ENCODE measurements at regions not wholly inside any gene's neighbourhood (a gene's known extent, or its start where the extent isn't known, plus 50 kb on each side); places are given as distances from the start of the nearest gene placed in this dataset.
A peak's percentile ranks its signal among the peaks of the same experiment; 100 is the strongest.
"Not testable (repeated sequence)": the region's sequence is repeated elsewhere in the genome, so short reads cannot be mapped to it uniquely, and the experiment has no call there.

- DNase-seq (ENCODE audit: low spot score) = no peak
Observed at GRCh38 chr10:23648618-23649017, 209.7 kb downstream of the OTUD1 start.

GRCh38 chr10:23656735-23657134 is 217.9 kb downstream of the OTUD1 start:
- no peak for DNase-seq (ENCODE audit: low spot score)

- no peak for DNase-seq (ENCODE audit: low spot score)
Observed at GRCh38 chr10:23657677-23658076, 218.8 kb downstream of the OTUD1 start.

GRCh38 chr10:23671866-23672265 is 233.0 kb downstream of the OTUD1 start:
- not testable (repeated sequence) for DNase-seq (ENCODE audit: low spot score)

- DNase-seq (ENCODE audit: low spot score) = no peak
Observed at GRCh38 chr10:23675585-23675984, 236.7 kb downstream of the OTUD1 start.

GRCh38 chr10:23676296-23676695 is 237.4 kb downstream of the OTUD1 start:
- DNase-seq (ENCODE audit: low spot score) = no peak

- DNase-seq (ENCODE audit: low spot score) = no peak
Observed at GRCh38 chr10:23686722-23687121, 247.8 kb downstream of the OTUD1 start.

GRCh38 chr10:23692736-23693135 is 253.9 kb downstream of the OTUD1 start:
- DNase-seq (ENCODE audit: low spot score) = no peak

- DNase-seq (ENCODE audit: low spot score) = no peak
Observed at GRCh38 chr10:23693501-23693901, 254.6 kb downstream of the OTUD1 start.

GRCh38 chr10:23693925-23694324 is 255.1 kb downstream of the OTUD1 start:
- no peak for DNase-seq (ENCODE audit: low spot score)

- DNase-seq (ENCODE audit: low spot score) = no peak
Observed at GRCh38 chr10:23694446-23694920, 255.6 kb downstream of the OTUD1 start.

- no peak for DNase-seq (ENCODE audit: low spot score)
Observed at GRCh38 chr10:23694921-23695824, 256.3 kb downstream of the OTUD1 start.

- DNase-seq (ENCODE audit: low spot score) = no peak
Observed at GRCh38 chr10:23695825-23696420, 257.0 kb downstream of the OTUD1 start.

- DNase-seq (ENCODE audit: low spot score) = no peak
Observed at GRCh38 chr10:23696476-23696875, 257.6 kb downstream of the OTUD1 start.

GRCh38 chr10:23702977-23703414 is 264.1 kb downstream of the OTUD1 start:
- DNase-seq (ENCODE audit: low spot score) = peak; percentile 26

GRCh38 chr10:23715363-23715762 is 276.5 kb downstream of the OTUD1 start:
- DNase-seq (ENCODE audit: low spot score) = no peak

- no peak for DNase-seq (ENCODE audit: low spot score)
Observed at GRCh38 chr10:23717913-23718312, 279.0 kb downstream of the OTUD1 start.

GRCh38 chr10:23718946-23719345 is 280.1 kb downstream of the OTUD1 start:
- no peak for DNase-seq (ENCODE audit: low spot score)

- no peak for DNase-seq (ENCODE audit: low spot score)
Observed at GRCh38 chr10:23723796-23724195, 284.9 kb downstream of the OTUD1 start.

- DNase-seq (ENCODE audit: low spot score) = no peak
Observed at GRCh38 chr10:23725548-23725947, 286.7 kb downstream of the OTUD1 start.

GRCh38 chr10:23742368-23742767 is 303.5 kb downstream of the OTUD1 start:
- no peak for DNase-seq (ENCODE audit: low spot score)

- no peak for DNase-seq (ENCODE audit: low spot score)
Observed at GRCh38 chr10:23742807-23743206, 303.9 kb downstream of the OTUD1 start.

- DNase-seq (ENCODE audit: low spot score) = no peak
Observed at GRCh38 chr10:23754179-23754578, 315.3 kb downstream of the OTUD1 start.

All from CD4-positive, alpha-beta T cell treated with Interleukin-2 at 100 ng/mL for 4 hours (primary cell).